GM21360 (cell line): ENCODE measurements at regions not wholly inside any gene's neighbourhood (a gene's known extent, or its start where the extent isn't known, plus 50 kb on each side); places are given as distances from the start of the nearest gene placed in this dataset.
"Not testable (repeated sequence)": the region's sequence is repeated elsewhere in the genome, so short reads cannot be mapped to it uniquely, and the experiment has no call there.

Experiments
- ATAC-seq: cut with Tn5 transposase; IDR thresholded peaks from one replicate; pipeline ENCODE4 v1.9.1; 2021; ENCODE audit warnings: mild to moderate bottlenecking, moderate library complexity; ENCODE audit not compliant: unreplicated experiment

- ATAC-seq, result peak; percentile 87
These were observed 52.7 kb upstream of the NCK2 start for GRCh38 chr2:105691947-105692390.

GRCh38 chr2:105690566-105690965 lies 54.1 kb upstream of the NCK2 start:
- no peak for ATAC-seq

GRCh38 chr2:105689484-105689883 lies 55.2 kb upstream of the NCK2 start:
- ATAC-seq, result no peak

- ATAC-seq, result no peak
These were observed 55.8 kb upstream of the NCK2 start for GRCh38 chr2:105688946-105689345.

- ATAC-seq, result no peak
These were observed 58.1 kb upstream of the NCK2 start for GRCh38 chr2:105686588-105686987.

- no peak for ATAC-seq
These were observed 61.7 kb upstream of the NCK2 start for GRCh38 chr2:105683011-105683492.

GRCh38 chr2:105682401-105682800 lies 62.3 kb upstream of the NCK2 start:
- no peak for ATAC-seq

GRCh38 chr2:105681927-105682326 lies 62.8 kb upstream of the NCK2 start:
- ATAC-seq, result no peak

GRCh38 chr2:105680357-105680756 lies 64.4 kb upstream of the NCK2 start:
- no peak for ATAC-seq

- no peak for ATAC-seq
These were observed 66.4 kb upstream of the NCK2 start for GRCh38 chr2:105678346-105678745.

- ATAC-seq, result no peak
These were observed 66.8 kb upstream of the NCK2 start for GRCh38 chr2:105677901-105678300.

GRCh38 chr2:105675841-105676240 lies 68.9 kb upstream of the NCK2 start:
- ATAC-seq, result no peak

GRCh38 chr2:105674859-105675541 lies 69.7 kb upstream of the NCK2 start:
- no peak for ATAC-seq

GRCh38 chr2:105674401-105674800 lies 70.3 kb upstream of the NCK2 start:
- ATAC-seq, result no peak

GRCh38 chr2:105671156-105671555 lies 73.6 kb upstream of the NCK2 start:
- no peak for ATAC-seq

- ATAC-seq, result no peak
These were observed 75.3 kb upstream of the NCK2 start for GRCh38 chr2:105669384-105669891.

GRCh38 chr2:105665480-105665879 lies 79.2 kb upstream of the NCK2 start:
- no peak for ATAC-seq

- ATAC-seq, result no peak
These were observed 84.2 kb upstream of the NCK2 start for GRCh38 chr2:105660489-105660888.

- not testable (repeated sequence) for ATAC-seq
These were observed 88.7 kb upstream of the NCK2 start for GRCh38 chr2:105655723-105656606.

GRCh38 chr2:105655244-105655643 lies 89.5 kb upstream of the NCK2 start:
- no peak for ATAC-seq

- ATAC-seq, result no peak
These were observed 90.2 kb upstream of the NCK2 start for GRCh38 chr2:105654474-105655004.

- no peak for ATAC-seq
These were observed 91.4 kb upstream of the NCK2 start for GRCh38 chr2:105653302-105653701.
